ENCODE measurements at regions not wholly inside any gene's neighbourhood (a gene's known extent, or its start where the extent isn't known, plus 50 kb on each side); places are given as distances from the start of the nearest gene placed in this dataset.

- no peak for TF ChIP-seq CTCF (IDR thresholded peaks at IDR 0.05)
- no peak for TF ChIP-seq POLR2AphosphoS5 (IDR thresholded peaks at IDR 0.05; ENCODE audit: low read depth, low read length)
- no peak for TF ChIP-seq REST (IDR thresholded peaks at IDR 0.05; ENCODE audit: insufficient read depth in 1 of 2, low read depth in 2 of 2, low read length in 1 of 2)
- no peak for TF ChIP-seq SIN3A (IDR thresholded peaks at IDR 0.05; ENCODE audit: borderline replicate concordance, insufficient read depth, low read depth, low read length)
Observed at GRCh38 chr6:94184666-94185464, 765.5 kb upstream of the EPHA7 start.
